HL-60 (cell line): ENCODE measurements at regions not wholly inside any gene's neighbourhood (a gene's known extent, or its start where the extent isn't known, plus 50 kb on each side); places are given as distances from the start of the nearest gene placed in this dataset.

Experiments
- GABPA ChIP-seq: IDR thresholded peaks from 2 replicates; pipeline ENCODE4 v1.6.1; 2012; ENCODE audit warnings: low read depth
- TF ChIP-seq, protein P1 (sequence below): IDR thresholded peaks from one replicate; pipeline ENCODE4 v1.5.1; 2011; ENCODE audit warnings: low read length, control low read depth, inconsistent platforms; ENCODE audit not compliant: insufficient read depth
- TF ChIP-seq, protein P2 (sequence below): IDR thresholded peaks from 2 replicates; pipeline ENCODE4 v1.6.1; 2012; ENCODE audit warnings: low read depth; ENCODE audit not compliant: insufficient replicate concordance

DNA sequence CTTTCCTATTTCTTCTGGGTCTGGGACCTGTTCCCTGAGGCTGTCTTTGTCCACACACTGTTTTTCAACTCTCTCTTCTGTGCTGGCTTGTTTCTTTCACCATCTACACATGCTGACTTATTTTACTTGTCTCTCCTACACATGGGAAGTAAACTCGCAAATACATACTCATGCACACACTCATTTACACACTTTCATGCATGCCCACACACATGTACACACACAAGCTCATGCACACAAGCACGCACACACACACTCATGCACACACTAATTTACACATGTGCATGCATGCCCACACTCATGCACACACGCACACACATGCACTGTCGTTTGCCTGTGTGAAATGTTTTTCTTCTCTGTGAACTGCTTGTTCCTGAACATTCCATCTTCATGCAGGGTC lies 169.0 kb downstream of the IRX2 start:
- no peak for TF ChIP-seq GABPA
- TF ChIP-seq, protein P1, sequence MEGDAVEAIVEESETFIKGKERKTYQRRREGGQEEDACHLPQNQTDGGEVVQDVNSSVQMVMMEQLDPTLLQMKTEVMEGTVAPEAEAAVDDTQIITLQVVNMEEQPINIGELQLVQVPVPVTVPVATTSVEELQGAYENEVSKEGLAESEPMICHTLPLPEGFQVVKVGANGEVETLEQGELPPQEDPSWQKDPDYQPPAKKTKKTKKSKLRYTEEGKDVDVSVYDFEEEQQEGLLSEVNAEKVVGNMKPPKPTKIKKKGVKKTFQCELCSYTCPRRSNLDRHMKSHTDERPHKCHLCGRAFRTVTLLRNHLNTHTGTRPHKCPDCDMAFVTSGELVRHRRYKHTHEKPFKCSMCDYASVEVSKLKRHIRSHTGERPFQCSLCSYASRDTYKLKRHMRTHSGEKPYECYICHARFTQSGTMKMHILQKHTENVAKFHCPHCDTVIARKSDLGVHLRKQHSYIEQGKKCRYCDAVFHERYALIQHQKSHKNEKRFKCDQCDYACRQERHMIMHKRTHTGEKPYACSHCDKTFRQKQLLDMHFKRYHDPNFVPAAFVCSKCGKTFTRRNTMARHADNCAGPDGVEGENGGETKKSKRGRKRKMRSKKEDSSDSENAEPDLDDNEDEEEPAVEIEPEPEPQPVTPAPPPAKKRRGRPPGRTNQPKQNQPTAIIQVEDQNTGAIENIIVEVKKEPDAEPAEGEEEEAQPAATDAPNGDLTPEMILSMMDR = no peak
- TF ChIP-seq, protein P2, sequence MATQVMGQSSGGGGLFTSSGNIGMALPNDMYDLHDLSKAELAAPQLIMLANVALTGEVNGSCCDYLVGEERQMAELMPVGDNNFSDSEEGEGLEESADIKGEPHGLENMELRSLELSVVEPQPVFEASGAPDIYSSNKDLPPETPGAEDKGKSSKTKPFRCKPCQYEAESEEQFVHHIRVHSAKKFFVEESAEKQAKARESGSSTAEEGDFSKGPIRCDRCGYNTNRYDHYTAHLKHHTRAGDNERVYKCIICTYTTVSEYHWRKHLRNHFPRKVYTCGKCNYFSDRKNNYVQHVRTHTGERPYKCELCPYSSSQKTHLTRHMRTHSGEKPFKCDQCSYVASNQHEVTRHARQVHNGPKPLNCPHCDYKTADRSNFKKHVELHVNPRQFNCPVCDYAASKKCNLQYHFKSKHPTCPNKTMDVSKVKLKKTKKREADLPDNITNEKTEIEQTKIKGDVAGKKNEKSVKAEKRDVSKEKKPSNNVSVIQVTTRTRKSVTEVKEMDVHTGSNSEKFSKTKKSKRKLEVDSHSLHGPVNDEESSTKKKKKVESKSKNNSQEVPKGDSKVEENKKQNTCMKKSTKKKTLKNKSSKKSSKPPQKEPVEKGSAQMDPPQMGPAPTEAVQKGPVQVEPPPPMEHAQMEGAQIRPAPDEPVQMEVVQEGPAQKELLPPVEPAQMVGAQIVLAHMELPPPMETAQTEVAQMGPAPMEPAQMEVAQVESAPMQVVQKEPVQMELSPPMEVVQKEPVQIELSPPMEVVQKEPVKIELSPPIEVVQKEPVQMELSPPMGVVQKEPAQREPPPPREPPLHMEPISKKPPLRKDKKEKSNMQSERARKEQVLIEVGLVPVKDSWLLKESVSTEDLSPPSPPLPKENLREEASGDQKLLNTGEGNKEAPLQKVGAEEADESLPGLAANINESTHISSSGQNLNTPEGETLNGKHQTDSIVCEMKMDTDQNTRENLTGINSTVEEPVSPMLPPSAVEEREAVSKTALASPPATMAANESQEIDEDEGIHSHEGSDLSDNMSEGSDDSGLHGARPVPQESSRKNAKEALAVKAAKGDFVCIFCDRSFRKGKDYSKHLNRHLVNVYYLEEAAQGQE = no peak
